ENCODE measurements at regions not wholly inside any gene's neighbourhood (a gene's known extent, or its start where the extent isn't known, plus 50 kb on each side); places are given as distances from the start of the nearest gene placed in this dataset.

DNA sequence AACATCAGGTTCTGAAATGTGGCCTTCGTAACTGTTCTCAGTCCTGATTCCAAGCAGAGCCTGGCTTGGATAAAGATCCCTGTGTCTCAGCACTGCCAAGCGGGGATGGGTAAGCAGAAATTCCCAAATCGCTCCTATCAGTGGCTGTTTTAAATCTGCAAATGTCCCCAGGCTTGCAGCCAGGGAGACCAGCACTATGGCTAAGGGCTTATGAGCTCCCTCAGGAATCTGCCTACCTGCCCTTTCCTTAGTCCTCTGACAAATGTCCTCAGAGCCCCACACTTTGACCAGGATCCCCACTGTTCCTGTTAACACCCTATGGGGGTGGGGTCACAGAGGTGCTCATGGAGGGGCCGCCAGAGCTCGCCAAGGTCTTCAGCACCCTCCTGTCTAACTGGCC is 1062.8 kb downstream of the UQCRFS1 start:
- peaks cover 13 to 16% of the 10 kb centered on the region in 2 experiments for H3K4me1 Mint-ChIP-seq
- Histone ChIP-seq H4K20me1 (ENCODE audit: control insufficient read depth, insufficient read depth, insufficient read length) (no peaks in the 10 kb centered on the region), H2AFZ (ENCODE audit: low read length) (no peak overlapping the region), H4K8ac (replicated peaks; ENCODE audit: insufficient read length, low read depth, low read length) (no peak overlapping the region), H2BK5ac (ENCODE audit: insufficient read length, low read length) (no peak overlapping the region), H3K27me3 (ENCODE audit: insufficient read depth, low read length) (no peaks in the 10 kb centered on the region), H3K56ac (ENCODE audit: insufficient read length, low read depth, low read length) (no peak overlapping the region), H4K91ac (ENCODE audit: insufficient read length, low read depth, low read length) (no peak overlapping the region), H2BK120ac (ENCODE audit: low read depth, low read length, poor library complexity, severe bottlenecking) (no peak overlapping the region), H3K27ac (ENCODE audit: insufficient read length, low read depth, low read length) (no peak overlapping the region), H3K4ac (ENCODE audit: low read depth, low read length) (no peak overlapping the region), H2BK12ac (ENCODE audit: insufficient read length, low read depth, low read length) (no peak overlapping the region), H3K9ac (ENCODE audit: extremely low read depth, insufficient read length, low read length) (no peak overlapping the region), H3K23ac (ENCODE audit: insufficient read length, low read depth, low read length) (no peak overlapping the region), H3K4me1 (ENCODE audit: insufficient read depth, low read length) (no peaks in the 10 kb centered on the region), H2BK20ac (ENCODE audit: low read depth, low read length, poor library complexity, severe bottlenecking) (no peak overlapping the region), H3T11ph (ENCODE audit: low read length) (no peak overlapping the region), H3K79me1 (ENCODE audit: insufficient read depth, low read depth, low read length, poor library complexity, severe bottlenecking) (no peaks in the 10 kb centered on the region), H3K18ac (ENCODE audit: insufficient read length, low read depth, low read length) (no peak overlapping the region), H2AK5ac (ENCODE audit: insufficient read length, low read length) (no peak overlapping the region), H3K23me2 (ENCODE audit: insufficient read length, low read depth, low read length, poor library complexity, severe bottlenecking) (no peaks in the 10 kb centered on the region), H3K4me2 (ENCODE audit: insufficient read depth, insufficient read length, low read length) (no peak overlapping the region), H3K9me3 (ENCODE audit: control insufficient read depth, low read depth, low read length) (no peaks in the 10 kb centered on the region), H4K5ac (ENCODE audit: insufficient read length, low read depth, low read length) (no peak overlapping the region), H3K14ac (ENCODE audit: insufficient read depth, low read length) (peak overlapping the region; percentile 25; the same call in 1 of the 2 replicates), H3K79me2 (ENCODE audit: insufficient read depth, low read length) (no peaks in the 10 kb centered on the region), H2BK15ac (ENCODE audit: low read depth, low read length) (no peak overlapping the region)
- no peak overlapping the region; a peak in 1 of 7 replicates for H3K27ac Mint-ChIP-seq
- peaks cover 3% of the 10 kb centered on the region for H3K27me3 Mint-ChIP-seq (ENCODE audit: low read depth)
- no peaks in the 10 kb centered on the region for H3K9me3 Mint-ChIP-seq
- TF ChIP-seq CTCF (conservative IDR thresholded peaks at IDR 0.05), result no peak
- WGBS (ENCODE audit: extremely low coverage, insufficient read length, low lambda C conversion rate), result no CpG with 5 or more reads among the region's 5 CpGs
- no peak for DNase-seq
- no peaks in the 10 kb centered on the region for H3K36me3 Mint-ChIP-seq (ENCODE audit: insufficient read depth in 1 of 3, low read depth in 3 of 3)
- H3K4me3 Mint-ChIP-seq, result no peak overlapping the region
